ENCODE measurements at regions not wholly inside any gene's neighbourhood (a gene's known extent, or its start where the extent isn't known, plus 50 kb on each side); places are given as distances from the start of the nearest gene placed in this dataset.

DNA sequence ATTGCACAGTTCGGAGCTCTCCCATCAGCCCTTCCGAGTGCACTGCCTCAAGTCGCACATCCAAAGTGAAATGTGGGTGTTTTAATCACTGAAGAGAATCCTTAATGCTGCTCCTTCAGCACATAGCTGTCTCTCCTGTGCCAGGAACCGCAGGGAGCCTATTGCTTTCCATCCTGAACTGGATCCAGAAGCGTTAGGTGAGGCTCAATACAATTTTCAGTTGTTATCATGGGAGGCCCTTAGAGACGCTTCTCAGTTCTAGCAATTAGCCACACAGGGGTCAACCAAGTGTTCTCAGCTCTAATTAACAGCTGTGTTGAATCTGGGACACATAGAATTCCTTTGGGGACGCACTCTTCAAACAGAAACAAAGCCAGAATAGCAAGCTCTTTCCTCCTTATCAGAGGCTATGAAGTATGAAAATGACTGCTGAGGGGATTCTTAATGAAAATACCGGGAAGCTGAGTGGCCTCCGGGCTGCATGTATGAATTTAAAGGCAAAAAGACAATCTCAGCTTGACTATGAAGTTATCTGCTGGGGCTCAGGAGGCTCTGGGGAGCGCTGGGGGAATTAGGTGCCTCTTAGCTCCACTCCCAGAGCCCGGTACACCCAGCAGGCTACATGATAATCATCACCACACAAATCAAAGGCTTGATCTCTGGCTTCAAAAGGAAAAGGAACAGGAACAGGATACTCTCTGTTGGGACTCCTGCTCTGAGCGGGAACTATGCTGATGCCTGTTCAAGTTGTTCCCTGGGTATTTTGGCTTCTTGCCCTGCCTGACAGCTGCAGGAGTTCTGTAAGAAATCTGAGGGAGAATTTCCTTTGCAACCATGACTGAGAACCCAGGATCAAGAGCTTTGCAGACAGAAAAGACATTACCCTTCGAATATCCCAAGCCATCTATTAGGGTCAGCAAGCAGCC lies 55.4 kb upstream of the NCOA1 start:
- H3K36me3 ChIP-seq (ENCODE audit: control insufficient read depth, insufficient read depth, low read length), result no peaks in the 10 kb centered on the region
- intact Hi-C loops (cut with micrococcal nuclease; ENCODE audit: unreplicated experiment), result no loop called here
- H3K27me3 ChIP-seq (replicated peaks; ENCODE audit: control insufficient read depth, insufficient read depth, low read length), result no peaks in the 10 kb centered on the region
- no peaks in the 10 kb centered on the region for H3K4me1 Mint-ChIP-seq (ENCODE audit: low read depth, unreplicated experiment)
- no peaks in the 10 kb centered on the region for H3K9me3 Mint-ChIP-seq (ENCODE audit: unreplicated experiment)
- no peak for DNase-seq
- POLR2A ChIA-PET, result no interaction called here
- H3K4me1 ChIP-seq, result no peaks in the 10 kb centered on the region
- no peaks in the 10 kb centered on the region for H3K27me3 Mint-ChIP-seq (ENCODE audit: insufficient read depth, unreplicated experiment)
- no peak overlapping the region for H3K27ac Mint-ChIP-seq (ENCODE audit: unreplicated experiment)
- H3K4me3 ChIP-seq (ENCODE audit: low read depth, low read length), result no peak overlapping the region
- no peaks in the 10 kb centered on the region for H3K9me3 ChIP-seq
- no peaks in the 10 kb centered on the region for H3K36me3 Mint-ChIP-seq (ENCODE audit: insufficient read depth, unreplicated experiment)
- TF ChIP-seq, protein P1, sequence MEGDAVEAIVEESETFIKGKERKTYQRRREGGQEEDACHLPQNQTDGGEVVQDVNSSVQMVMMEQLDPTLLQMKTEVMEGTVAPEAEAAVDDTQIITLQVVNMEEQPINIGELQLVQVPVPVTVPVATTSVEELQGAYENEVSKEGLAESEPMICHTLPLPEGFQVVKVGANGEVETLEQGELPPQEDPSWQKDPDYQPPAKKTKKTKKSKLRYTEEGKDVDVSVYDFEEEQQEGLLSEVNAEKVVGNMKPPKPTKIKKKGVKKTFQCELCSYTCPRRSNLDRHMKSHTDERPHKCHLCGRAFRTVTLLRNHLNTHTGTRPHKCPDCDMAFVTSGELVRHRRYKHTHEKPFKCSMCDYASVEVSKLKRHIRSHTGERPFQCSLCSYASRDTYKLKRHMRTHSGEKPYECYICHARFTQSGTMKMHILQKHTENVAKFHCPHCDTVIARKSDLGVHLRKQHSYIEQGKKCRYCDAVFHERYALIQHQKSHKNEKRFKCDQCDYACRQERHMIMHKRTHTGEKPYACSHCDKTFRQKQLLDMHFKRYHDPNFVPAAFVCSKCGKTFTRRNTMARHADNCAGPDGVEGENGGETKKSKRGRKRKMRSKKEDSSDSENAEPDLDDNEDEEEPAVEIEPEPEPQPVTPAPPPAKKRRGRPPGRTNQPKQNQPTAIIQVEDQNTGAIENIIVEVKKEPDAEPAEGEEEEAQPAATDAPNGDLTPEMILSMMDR (IDR thresholded peaks at IDR 0.05; ENCODE audit: insufficient read depth in 1 of 2, low read depth in 1 of 2, low read length in 1 of 2, severe bottlenecking in 1 of 2, unreplicated experiment in 1 of 2), result no peak
- CTCF ChIA-PET, result no interaction called here
- BruUV-seq (replicated peaks), result no TSS peak
- no peak overlapping the region for H3K4me3 Mint-ChIP-seq (ENCODE audit: unreplicated experiment)

DNA sequence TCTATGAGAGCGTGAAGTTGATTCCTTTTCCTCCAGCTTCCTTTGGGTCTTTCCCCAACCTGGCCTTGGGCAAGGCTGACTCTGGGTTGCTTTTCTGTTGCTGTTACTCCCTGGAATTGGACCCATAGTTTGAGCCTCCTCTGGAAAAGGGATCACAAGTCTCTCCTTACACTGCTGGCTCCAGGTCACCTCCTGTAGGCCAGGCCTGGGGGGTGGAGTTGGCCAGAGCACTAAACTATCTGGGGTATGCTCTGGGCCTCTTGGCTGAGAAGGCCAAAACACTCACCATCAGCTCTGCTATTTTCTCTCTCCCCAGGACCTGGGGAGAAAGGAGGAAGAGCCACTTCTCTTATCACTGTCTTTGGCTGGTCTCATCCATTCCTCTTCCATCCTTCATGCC lies 56.5 kb upstream of the NCOA1 start:
- no peak overlapping the region for H3K4me3 Mint-ChIP-seq (ENCODE audit: unreplicated experiment)
- Histone ChIP-seq H3K27me3 (replicated peaks; ENCODE audit: control insufficient read depth, insufficient read depth, low read length) (no peaks in the 10 kb centered on the region), H3K4me1 (no peaks in the 10 kb centered on the region), H3K36me3 (ENCODE audit: control insufficient read depth, insufficient read depth, low read length) (no peaks in the 10 kb centered on the region), H3K4me3 (ENCODE audit: low read depth, low read length) (no peak overlapping the region), H3K9me3 (no peaks in the 10 kb centered on the region)
- TF ChIP-seq, protein P1 (IDR thresholded peaks at IDR 0.05; ENCODE audit: insufficient read depth in 1 of 2, low read depth in 1 of 2, low read length in 1 of 2, severe bottlenecking in 1 of 2, unreplicated experiment in 1 of 2), result no peak
- H3K36me3 Mint-ChIP-seq (ENCODE audit: insufficient read depth, unreplicated experiment), result no peaks in the 10 kb centered on the region
- BruUV-seq (replicated peaks), result no TSS peak
- no peak overlapping the region for H3K27ac Mint-ChIP-seq (ENCODE audit: unreplicated experiment)
- intact Hi-C loops (cut with micrococcal nuclease; ENCODE audit: unreplicated experiment), result no loop called here
- DNase-seq, result no peak
- H3K9me3 Mint-ChIP-seq (ENCODE audit: unreplicated experiment), result no peaks in the 10 kb centered on the region
- ChIA-PET POLR2A (no interaction called here), CTCF (interaction anchor here (0.8 kb wide), 1 partner anchor 24 kb away, joined by 3 read pairs; no protein-coding TSS in a partner anchor)
- no peaks in the 10 kb centered on the region for H3K27me3 Mint-ChIP-seq (ENCODE audit: insufficient read depth, unreplicated experiment)
- no peaks in the 10 kb centered on the region for H3K4me1 Mint-ChIP-seq (ENCODE audit: low read depth, unreplicated experiment)

DNA sequence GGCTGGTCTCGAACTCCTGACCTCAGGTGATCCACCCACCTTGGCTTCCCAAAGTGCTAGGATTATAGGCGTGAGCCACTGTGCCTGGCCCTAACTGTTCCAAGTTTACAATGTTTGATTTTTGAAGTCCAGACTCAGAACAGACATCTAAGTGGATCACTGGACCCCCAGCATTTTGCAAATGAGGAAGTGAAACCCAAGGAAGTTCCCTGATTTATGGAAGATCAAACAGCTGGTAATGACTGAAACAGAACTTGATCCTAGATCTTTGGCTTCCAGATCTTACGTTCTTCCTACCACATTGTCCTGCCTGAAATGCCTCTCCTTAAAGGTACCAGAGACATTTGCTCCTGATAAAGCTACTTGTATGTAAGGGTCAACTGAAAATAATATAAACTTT lies 58.3 kb upstream of the NCOA1 start:
- no peak for DNase-seq
- Mint-ChIP-seq H3K4me3 (ENCODE audit: unreplicated experiment) (no peak overlapping the region), H3K4me1 (ENCODE audit: low read depth, unreplicated experiment) (no peaks in the 10 kb centered on the region), H3K36me3 (ENCODE audit: insufficient read depth, unreplicated experiment) (no peaks in the 10 kb centered on the region), H3K9me3 (ENCODE audit: unreplicated experiment) (no peaks in the 10 kb centered on the region), H3K27ac (ENCODE audit: unreplicated experiment) (no peak overlapping the region), H3K27me3 (ENCODE audit: insufficient read depth, unreplicated experiment) (no peaks in the 10 kb centered on the region)
- Histone ChIP-seq H3K27me3 (replicated peaks; ENCODE audit: control insufficient read depth, insufficient read depth, low read length) (no peaks in the 10 kb centered on the region), H3K4me3 (ENCODE audit: low read depth, low read length) (no peak overlapping the region), H3K9me3 (no peaks in the 10 kb centered on the region), H3K4me1 (no peaks in the 10 kb centered on the region), H3K36me3 (ENCODE audit: control insufficient read depth, insufficient read depth, low read length) (no peaks in the 10 kb centered on the region)
- ChIA-PET CTCF (interaction anchor here (0.6 to 0.8 kb wide), 2 partner anchors 11 to 182 kb away, joined by 3 to 14 read pairs; no protein-coding TSS in a partner anchor), POLR2A (no interaction called here)
- TF ChIP-seq, protein P1 (IDR thresholded peaks at IDR 0.05; ENCODE audit: insufficient read depth in 1 of 2, low read depth in 1 of 2, low read length in 1 of 2, severe bottlenecking in 1 of 2, unreplicated experiment in 1 of 2), result no peak
- no TSS peak for BruUV-seq (replicated peaks)
- intact Hi-C loops (cut with micrococcal nuclease; ENCODE audit: unreplicated experiment), result no loop called here

Measured in Caco-2 (cell line).